Neuronal stem cell (in vitro differentiated cells): ENCODE measurements at regions not wholly inside any gene's neighbourhood (a gene's known extent, or its start where the extent isn't known, plus 50 kb on each side); places are given as distances from the start of the nearest gene placed in this dataset.

Source experiments
- DNase-seq: peaks from one replicate; pipeline ENCODE4 v3.0.0-alpha.2; 2013; ENCODE audit warnings: low spot score
- H2AFZ ChIP-seq: one replicate; pipeline ENCODE4 v1.6.1; 2013; ENCODE audit warnings: mild to moderate bottlenecking, low read length, inconsistent platforms
- H2AK5ac ChIP-seq: 2 replicates; pipeline ENCODE4 v1.6.1; 2013; ENCODE audit warnings: low read depth, mild to moderate bottlenecking, inconsistent platforms, low read length, moderate library complexity, mixed read lengths
- H2BK120ac ChIP-seq: 2 replicates; pipeline ENCODE4 v1.6.1; 2013; ENCODE audit warnings: low read depth, mild to moderate bottlenecking, inconsistent platforms, low read length, moderate library complexity, mixed read lengths
- H2BK12ac ChIP-seq: one replicate; pipeline ENCODE4 v1.6.1; 2013; ENCODE audit warnings: low read length, inconsistent platforms
- H2BK15ac ChIP-seq: 2 replicates; pipeline ENCODE4 v1.6.1; 2013; ENCODE audit warnings: mild to moderate bottlenecking, low read length, inconsistent platforms, mixed read lengths
- H2BK5ac ChIP-seq: one replicate; pipeline ENCODE4 v1.6.1; 2013; ENCODE audit warnings: inconsistent platforms, mild to moderate bottlenecking, low read length, moderate library complexity
- H3K14ac ChIP-seq: one replicate; pipeline ENCODE4 v1.6.1; 2013; ENCODE audit warnings: low read length, inconsistent platforms
- H3K18ac ChIP-seq: 2 replicates; pipeline ENCODE4 v1.6.1; 2013; ENCODE audit warnings: low read length, inconsistent platforms
- H3K23ac ChIP-seq: 2 replicates; pipeline ENCODE4 v1.6.1; 2013; ENCODE audit warnings: low read depth, mild to moderate bottlenecking, mixed read lengths, low read length, inconsistent platforms; ENCODE audit not compliant: poor library complexity
- H3K27ac ChIP-seq: replicated peaks from 3 replicates; pipeline ENCODE4 v1.5.1; 2013; ENCODE audit warnings: low read length, inconsistent platforms
- H3K27me3 ChIP-seq, 3 experiments: 2 replicates each; pipeline ENCODE4 v1.6.1; 2013; ENCODE audit warnings: low read length in 3 of 3, mild to moderate bottlenecking in 2 of 3, inconsistent platforms in 1 of 3, low read depth in 1 of 3, mixed read lengths in 1 of 3, moderate library complexity in 1 of 3; ENCODE audit not compliant: control insufficient read depth in 3 of 3, insufficient read depth in 3 of 3
- H3K36me3 ChIP-seq, 2 donors: replicated peaks in 1 of 2; 2 replicates each; pipeline ENCODE4 v1.6.1; 2013; ENCODE audit warnings: low read length in 2 of 2; ENCODE audit not compliant: control insufficient read depth in 2 of 2, insufficient read depth in 2 of 2
- H3K4ac ChIP-seq: 2 replicates; pipeline ENCODE4 v1.6.1; 2013; ENCODE audit warnings: inconsistent platforms, mild to moderate bottlenecking, low read length, moderate library complexity
- H3K4me1 ChIP-seq, 2 donors: 1 replicate in 1 of 2; 2 replicates in 1 of 2; pipeline ENCODE4 v1.6.1; 2013; ENCODE audit warnings: low read length in 2 of 2, low read depth in 1 of 2; ENCODE audit not compliant: control insufficient read depth in 2 of 2, insufficient read depth in 1 of 2
- H3K4me2 ChIP-seq: one replicate; pipeline ENCODE4 v1.6.1; 2013; ENCODE audit warnings: mild to moderate bottlenecking, low read length, inconsistent platforms; ENCODE audit not compliant: insufficient read depth, poor library complexity, severe bottlenecking
- H3K4me3 ChIP-seq, 2 donors: 2 replicates each; pipeline ENCODE4 v1.5.1; 2013; ENCODE audit warnings: low read length in 2 of 2, mild to moderate bottlenecking in 2 of 2, inconsistent platforms in 1 of 2, moderate library complexity in 1 of 2
- H3K79me1 ChIP-seq: one replicate; pipeline ENCODE4 v1.6.1; 2013; ENCODE audit warnings: low read depth, mild to moderate bottlenecking, inconsistent platforms, low read length, moderate library complexity
- H3K9ac ChIP-seq: one replicate; pipeline ENCODE4 v1.6.1; 2013; ENCODE audit warnings: mild to moderate bottlenecking, low read depth, low read length, inconsistent platforms; ENCODE audit not compliant: poor library complexity
- H3K9me3 ChIP-seq, 2 donors: replicated peaks in 1 of 2; 2 replicates each; pipeline versions ENCODE3 to v1.6.1; 2013; ENCODE audit warnings: low read length in 2 of 2, mild to moderate bottlenecking in 2 of 2, inconsistent platforms in 1 of 2, low read depth in 1 of 2, mixed read lengths in 1 of 2, moderate library complexity in 1 of 2; ENCODE audit not compliant: control insufficient read depth in 2 of 2, insufficient read depth in 1 of 2
- H4K8ac ChIP-seq: one replicate; pipeline ENCODE4 v1.6.1; 2013; ENCODE audit warnings: low read depth, mild to moderate bottlenecking, inconsistent platforms, low read length, moderate library complexity
- H4K91ac ChIP-seq: one replicate; pipeline ENCODE4 v1.6.1; 2013; ENCODE audit warnings: low read length, low read depth, mild to moderate bottlenecking, inconsistent platforms; ENCODE audit not compliant: poor library complexity
- WGBS, 2 donors: extraction: QIAGEN DNeasy Blood & Tissue Kit; methylation state at CpG; one replicate each; pipeline ENCODE4 v1.1.7; 2013; ENCODE audit warnings: missing lambda C conversion rate in 2 of 2, mixed read lengths in 1 of 2; ENCODE audit not compliant: insufficient read length in 2 of 2, insufficient replicate concordance in 1 of 2; ENCODE audit errors: extremely low coverage in 2 of 2; 5-methylcytosine and 5-hydroxymethylcytosine counted together

DNA sequence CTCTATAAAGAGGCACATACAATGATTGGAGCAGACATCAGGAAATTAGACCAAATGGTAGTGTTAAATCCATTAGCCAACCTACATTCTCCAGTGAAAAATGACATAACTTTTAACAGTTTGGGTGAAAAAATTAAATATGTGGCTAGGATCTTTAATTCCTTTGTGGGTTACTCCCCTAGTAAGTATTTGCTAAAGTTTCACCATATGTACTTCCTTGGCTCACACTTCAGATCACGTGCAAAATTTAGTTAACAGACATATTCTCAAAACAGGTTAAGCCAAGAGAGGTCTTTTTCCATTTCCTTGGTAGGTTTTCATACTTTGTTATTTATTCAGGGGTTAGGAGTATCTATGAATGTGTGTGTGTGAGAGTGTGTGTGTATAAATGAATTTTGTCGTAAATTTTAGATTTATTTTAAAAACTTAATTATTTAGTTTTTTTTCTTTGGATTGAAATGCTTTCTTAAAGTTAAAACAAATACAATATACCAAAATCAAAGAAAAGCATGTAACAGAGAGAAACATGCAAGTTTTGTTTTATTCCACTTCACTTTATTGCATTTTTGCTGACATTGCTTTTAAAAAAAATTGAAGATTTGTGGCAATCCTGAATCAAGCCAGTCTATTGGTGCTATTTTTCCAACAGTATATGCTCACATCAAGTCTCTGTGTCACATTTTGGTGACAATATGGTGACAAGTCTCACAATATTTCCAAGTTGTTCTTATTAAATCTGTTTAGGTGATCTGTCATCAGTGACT lies 258.7 kb downstream of the FLRT2 start:
- no peak overlapping the region for H3K23ac ChIP-seq
- no peak overlapping the region for H2AK5ac ChIP-seq
- 100% methylated on average over 1 of the region's 2 CpGs; no CpG with 5 or more reads in 1 of the 2 donors for WGBS, 2 donors
- no peak overlapping the region for H3K18ac ChIP-seq
- no peak overlapping the region for H3K9ac ChIP-seq
- no peaks in the 10 kb centered on the region for H3K79me1 ChIP-seq
- H3K27me3 ChIP-seq, result peaks cover 0 to 4% (median 0%) of the 10 kb centered on the region in 3 experiments
- no peaks in the 10 kb centered on the region for H3K36me3 ChIP-seq
- H3K14ac ChIP-seq, result no peak overlapping the region
- no peaks in the 10 kb centered on the region for H3K9me3 ChIP-seq
- DNase-seq, result no peak
- peaks cover 0 to 6% of the 10 kb centered on the region in 2 donors for H3K4me1 ChIP-seq
- no peak overlapping the region for H2BK5ac ChIP-seq
- no peak overlapping the region for H2BK120ac ChIP-seq
- no peak overlapping the region for H2AFZ ChIP-seq
- no peak overlapping the region for H3K27ac ChIP-seq
- no peak overlapping the region for H2BK12ac ChIP-seq
- no peak overlapping the region for H4K91ac ChIP-seq
- H2BK15ac ChIP-seq, result no peak overlapping the region
- H3K4me3 ChIP-seq, result no peak overlapping the region
- H4K8ac ChIP-seq, result no peak overlapping the region
- H3K4me2 ChIP-seq, result no peak overlapping the region
- H3K4ac ChIP-seq, result no peak overlapping the region

DNA sequence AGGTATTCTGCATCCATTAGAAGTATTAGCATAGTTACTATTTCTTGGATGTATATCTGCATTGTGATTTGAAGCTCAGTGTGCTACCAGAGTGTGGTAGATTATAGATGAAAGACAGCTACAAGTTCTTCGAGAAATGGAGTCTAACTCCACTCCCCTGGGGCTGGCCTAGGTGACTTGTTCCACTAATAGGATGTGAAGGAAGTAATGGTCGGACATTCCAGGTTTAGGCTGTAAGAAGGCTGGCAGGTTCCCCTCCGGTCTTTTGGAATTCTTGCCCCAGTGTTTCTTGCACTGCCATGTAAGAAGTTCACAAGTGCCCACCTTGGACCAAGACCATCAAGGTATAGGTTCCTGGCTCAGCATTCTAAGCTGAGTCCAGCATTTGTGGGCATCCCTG lies 236.4 kb downstream of the FLRT2 start:
- Histone ChIP-seq H3K4me2 (no peak overlapping the region), H2BK5ac (no peak overlapping the region), H2BK15ac (no peak overlapping the region), H3K14ac (no peak overlapping the region), H3K4me3 (no peak overlapping the region), H2AFZ (no peak overlapping the region), H3K23ac (no peak overlapping the region), H3K4ac (no peak overlapping the region), H3K9ac (no peak overlapping the region), H3K36me3 (no peaks in the 10 kb centered on the region), H3K79me1 (no peaks in the 10 kb centered on the region), H2AK5ac (no peak overlapping the region), H3K18ac (no peak overlapping the region), H3K4me1 (peaks cover 2 to 7% of the 10 kb centered on the region in 2 donors), H3K27ac (no peak overlapping the region), H2BK12ac (no peak overlapping the region), H3K27me3 (peaks cover 0 to 33% (median 0%) of the 10 kb centered on the region in 3 experiments), H4K91ac (no peak overlapping the region), H4K8ac (no peak overlapping the region), H3K9me3 (no peaks in the 10 kb centered on the region), H2BK120ac (no peak overlapping the region)
- DNase-seq, result no peak
- no CpG with 5 or more reads among the region's 3 CpGs for WGBS, 2 donors

GRCh38 chr14:85764822-85765221 lies 234.9 kb downstream of the FLRT2 start:
- Histone ChIP-seq H3K4ac (no peak overlapping the region), H4K8ac (no peak overlapping the region), H3K36me3 (no peaks in the 10 kb centered on the region), H3K18ac (no peak overlapping the region), H3K4me3 (no peak overlapping the region), H3K4me1 (peaks cover 2 to 10% of the 10 kb centered on the region in 2 donors), H3K79me1 (no peaks in the 10 kb centered on the region), H3K14ac (no peak overlapping the region), H3K9me3 (no peaks in the 10 kb centered on the region), H3K27me3 (peaks cover 0 to 43% (median 0%) of the 10 kb centered on the region in 3 experiments), H2AK5ac (no peak overlapping the region), H2BK15ac (no peak overlapping the region), H2BK120ac (no peak overlapping the region), H3K9ac (no peak overlapping the region), H2BK5ac (no peak overlapping the region), H2AFZ (no peak overlapping the region), H3K27ac (no peak overlapping the region), H4K91ac (no peak overlapping the region), H3K23ac (no peak overlapping the region), H3K4me2 (no peak overlapping the region), H2BK12ac (no peak overlapping the region)
- no CpG with 5 or more reads among the region's 6 CpGs for WGBS, 2 donors
- no peak for DNase-seq

GRCh38 chr14:85762526-85762925 lies 232.6 kb downstream of the FLRT2 start:
- H4K8ac ChIP-seq, result no peak overlapping the region
- WGBS, 2 donors, result no CpG with 5 or more reads among the region's 4 CpGs
- H3K79me1 ChIP-seq, result no peaks in the 10 kb centered on the region
- peak; percentile 57 for DNase-seq
- H2BK15ac ChIP-seq, result no peak overlapping the region
- no peak overlapping the region for H2BK120ac ChIP-seq
- H3K4me1 ChIP-seq, result peaks cover 2 to 10% of the 10 kb centered on the region in 2 donors
- H2BK12ac ChIP-seq, result no peak overlapping the region
- no peak overlapping the region for H3K18ac ChIP-seq
- peaks cover 0 to 35% (median 0%) of the 10 kb centered on the region in 3 experiments for H3K27me3 ChIP-seq
- no peak overlapping the region for H3K4me2 ChIP-seq
- no peaks in the 10 kb centered on the region for H3K9me3 ChIP-seq
- no peak overlapping the region for H3K14ac ChIP-seq
- no peak overlapping the region for H3K27ac ChIP-seq
- no peak overlapping the region for H2BK5ac ChIP-seq
- no peak overlapping the region for H2AK5ac ChIP-seq
- no peak overlapping the region for H4K91ac ChIP-seq
- H3K36me3 ChIP-seq, result no peaks in the 10 kb centered on the region
- H2AFZ ChIP-seq, result no peak overlapping the region
- no peak overlapping the region for H3K9ac ChIP-seq
- no peak overlapping the region for H3K23ac ChIP-seq
- H3K4me3 ChIP-seq, result no peak overlapping the region
- H3K4ac ChIP-seq, result no peak overlapping the region
